Brain microvascular endothelial cell (primary cell): ENCODE measurements at regions not wholly inside any gene's neighbourhood (a gene's known extent, or its start where the extent isn't known, plus 50 kb on each side); places are given as distances from the start of the nearest gene placed in this dataset.

Experiments used
- DNase-seq: peaks from one replicate; pipeline ENCODE4 v3.0.0-alpha.2; 2020
- H3K27ac ChIP-seq: fragments of 250-450 bp; sonication (Bioruptor Pico); 2 replicates; pipeline ENCODE4 v1.5.1; 2020; ENCODE audit warnings: mild to moderate bottlenecking, moderate library complexity
- H3K27me3 ChIP-seq: fragments of 250-450 bp; sonication (Bioruptor Pico); replicated peaks from 2 replicates; pipeline ENCODE4 v1.5.1; 2020; ENCODE audit warnings: mild to moderate bottlenecking
- H3K36me3 ChIP-seq: fragments of 250-450 bp; sonication (Bioruptor Pico); replicated peaks from 2 replicates; pipeline ENCODE4 v1.5.1; 2020; ENCODE audit warnings: mild to moderate bottlenecking
- H3K4me3 ChIP-seq: 2 replicates; pipeline ENCODE4 v1.5.1; 2011; ENCODE audit warnings: low read depth, mild to moderate bottlenecking, control low read depth, low read length, moderate library complexity
- in situ Hi-C: cut with HindIII; loops from 2 replicates; pipeline ENCODE4 v1.10.0; 2017; ENCODE audit warnings: low sequenced_read_pairs, low pct_ligation_motif_present
- TF ChIP-seq, protein P1 (sequence below): IDR thresholded peaks from 2 replicates; pipeline ENCODE4 v1.5.1; 2011; ENCODE audit warnings: low read depth, mild to moderate bottlenecking, moderate library complexity, low read length, control low read depth, inconsistent platforms; ENCODE audit errors: missing control alignments

DNA sequence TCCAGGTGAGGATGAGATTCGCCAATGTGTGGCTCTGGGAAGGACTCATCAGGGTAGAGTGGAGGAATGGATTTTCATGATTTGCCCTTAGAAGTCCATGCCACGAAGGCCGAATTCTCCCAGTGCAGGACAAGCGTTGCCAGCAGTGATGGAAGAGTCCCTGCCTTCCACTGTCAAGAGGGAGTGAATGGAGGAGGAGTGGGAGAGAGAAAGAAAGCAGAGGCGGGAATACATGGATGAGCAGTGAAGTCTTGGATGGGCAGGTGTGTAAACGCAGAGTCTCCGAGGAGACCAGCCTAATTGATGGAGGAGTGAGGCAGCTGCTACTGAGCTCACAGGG is 419.2 kb downstream of the GLRX3 start:
- Histone ChIP-seq H3K27ac (no peak overlapping the region), H3K27me3 (no peaks in the 10 kb centered on the region), H3K4me3 (no peak overlapping the region), H3K36me3 (no peaks in the 10 kb centered on the region)
- TF ChIP-seq, protein P1, sequence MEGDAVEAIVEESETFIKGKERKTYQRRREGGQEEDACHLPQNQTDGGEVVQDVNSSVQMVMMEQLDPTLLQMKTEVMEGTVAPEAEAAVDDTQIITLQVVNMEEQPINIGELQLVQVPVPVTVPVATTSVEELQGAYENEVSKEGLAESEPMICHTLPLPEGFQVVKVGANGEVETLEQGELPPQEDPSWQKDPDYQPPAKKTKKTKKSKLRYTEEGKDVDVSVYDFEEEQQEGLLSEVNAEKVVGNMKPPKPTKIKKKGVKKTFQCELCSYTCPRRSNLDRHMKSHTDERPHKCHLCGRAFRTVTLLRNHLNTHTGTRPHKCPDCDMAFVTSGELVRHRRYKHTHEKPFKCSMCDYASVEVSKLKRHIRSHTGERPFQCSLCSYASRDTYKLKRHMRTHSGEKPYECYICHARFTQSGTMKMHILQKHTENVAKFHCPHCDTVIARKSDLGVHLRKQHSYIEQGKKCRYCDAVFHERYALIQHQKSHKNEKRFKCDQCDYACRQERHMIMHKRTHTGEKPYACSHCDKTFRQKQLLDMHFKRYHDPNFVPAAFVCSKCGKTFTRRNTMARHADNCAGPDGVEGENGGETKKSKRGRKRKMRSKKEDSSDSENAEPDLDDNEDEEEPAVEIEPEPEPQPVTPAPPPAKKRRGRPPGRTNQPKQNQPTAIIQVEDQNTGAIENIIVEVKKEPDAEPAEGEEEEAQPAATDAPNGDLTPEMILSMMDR = no peak
- DNase-seq = no peak
- in situ Hi-C loops = no loop called here

DNA sequence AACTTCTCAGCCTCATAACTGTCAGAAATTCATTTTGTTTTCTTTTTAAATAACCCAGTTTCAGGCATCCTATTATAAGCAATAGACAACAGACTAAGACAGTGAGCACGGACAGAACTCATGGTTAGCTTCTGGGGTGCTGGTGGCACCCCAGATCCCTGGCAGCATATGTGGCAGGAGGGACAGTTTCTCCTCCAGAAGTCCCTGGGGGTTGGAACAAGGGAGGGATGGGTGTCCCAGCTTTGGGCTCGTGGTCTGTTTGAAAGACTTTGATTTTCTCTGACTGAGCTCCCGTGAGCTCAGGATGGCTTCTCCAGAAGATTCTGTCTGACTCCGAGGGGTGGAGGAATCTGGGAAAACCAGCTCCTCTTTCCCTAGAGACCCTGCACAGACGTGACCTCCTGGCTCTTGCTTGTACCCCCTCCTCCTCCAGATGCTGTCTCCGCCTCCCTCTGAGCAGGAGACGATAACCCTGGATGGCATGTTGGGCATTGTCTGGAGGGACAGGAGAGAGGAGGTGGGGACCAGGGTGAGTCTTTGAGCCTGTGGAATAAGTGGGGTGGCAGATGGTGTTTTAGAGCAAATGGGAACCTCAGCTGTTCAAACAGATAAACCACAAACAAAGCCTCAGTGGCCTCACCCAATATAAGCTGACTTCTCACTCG is 421.1 kb downstream of the GLRX3 start:
- TF ChIP-seq, protein P1 = no peak
- no peak for DNase-seq
- Histone ChIP-seq H3K27ac (no peak overlapping the region), H3K27me3 (no peaks in the 10 kb centered on the region), H3K4me3 (no peak overlapping the region), H3K36me3 (no peaks in the 10 kb centered on the region)
- in situ Hi-C loops = no loop called here

DNA sequence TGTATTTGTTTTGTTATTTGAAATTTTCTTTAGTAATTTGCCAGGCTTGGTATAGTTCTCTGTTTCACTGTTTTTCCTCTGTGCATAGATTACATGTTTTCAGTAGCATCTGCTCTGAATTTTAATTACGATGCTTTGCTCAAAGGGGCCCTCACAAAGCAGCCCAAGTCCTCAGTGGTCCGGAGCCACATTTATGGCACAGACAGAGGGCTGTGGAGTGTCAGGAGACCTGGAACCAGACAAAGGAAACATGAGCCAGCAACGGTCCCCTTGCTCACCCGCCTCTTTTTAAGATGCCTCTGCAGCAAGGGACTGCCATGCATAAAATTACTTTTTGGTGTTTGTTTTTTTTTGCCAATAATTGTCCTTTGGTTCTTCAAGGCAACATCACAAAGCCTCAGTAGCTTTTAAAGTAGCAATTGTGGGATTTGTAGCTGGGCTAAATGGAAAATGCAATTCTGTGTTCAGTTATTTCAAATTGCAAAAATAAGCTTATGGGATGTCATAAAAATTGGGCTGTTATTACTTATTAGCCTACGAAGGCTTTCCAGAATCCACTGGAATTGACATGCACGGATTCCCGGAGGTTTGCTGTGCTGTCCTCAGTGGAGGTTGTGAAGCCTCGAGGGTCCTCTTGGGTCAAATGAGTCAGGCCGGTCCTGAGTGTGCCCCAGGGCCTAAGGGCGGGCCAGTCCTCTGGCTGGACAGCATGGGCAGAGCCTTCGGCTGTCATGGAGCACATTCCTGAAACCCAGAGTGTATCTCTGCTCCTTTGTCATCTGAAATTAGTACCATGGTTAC is 422.8 kb downstream of the GLRX3 start:
- in situ Hi-C loops = no loop called here
- no peak for DNase-seq
- TF ChIP-seq, protein P1 = no peak
- H3K27me3 ChIP-seq = no peaks in the 10 kb centered on the region
- H3K36me3 ChIP-seq = no peaks in the 10 kb centered on the region
- H3K4me3 ChIP-seq = no peak overlapping the region
- H3K27ac ChIP-seq = no peak overlapping the region

DNA sequence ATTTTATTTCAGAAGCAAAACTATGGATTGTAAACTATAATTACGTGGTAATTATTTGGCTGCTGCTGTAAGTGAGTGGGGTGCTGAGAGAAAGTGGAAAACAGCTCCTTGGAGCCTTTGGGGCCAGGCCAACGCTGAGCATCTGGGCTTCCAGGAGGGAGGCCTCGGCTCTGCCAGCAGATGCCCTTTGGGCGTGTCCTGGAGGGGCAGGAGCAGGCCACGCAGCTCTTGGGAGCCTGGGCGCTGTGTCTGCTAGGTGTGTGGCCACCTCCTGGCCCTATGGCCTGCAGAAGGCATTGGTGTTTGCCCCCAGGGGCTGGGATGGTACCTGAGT is 423.3 kb downstream of the GLRX3 start:
- in situ Hi-C loops = no loop called here
- no peak for DNase-seq
- TF ChIP-seq, protein P1 = no peak
- H3K27me3 ChIP-seq = no peaks in the 10 kb centered on the region
- H3K4me3 ChIP-seq = no peak overlapping the region
- H3K36me3 ChIP-seq = no peaks in the 10 kb centered on the region
- H3K27ac ChIP-seq = no peak overlapping the region

DNA sequence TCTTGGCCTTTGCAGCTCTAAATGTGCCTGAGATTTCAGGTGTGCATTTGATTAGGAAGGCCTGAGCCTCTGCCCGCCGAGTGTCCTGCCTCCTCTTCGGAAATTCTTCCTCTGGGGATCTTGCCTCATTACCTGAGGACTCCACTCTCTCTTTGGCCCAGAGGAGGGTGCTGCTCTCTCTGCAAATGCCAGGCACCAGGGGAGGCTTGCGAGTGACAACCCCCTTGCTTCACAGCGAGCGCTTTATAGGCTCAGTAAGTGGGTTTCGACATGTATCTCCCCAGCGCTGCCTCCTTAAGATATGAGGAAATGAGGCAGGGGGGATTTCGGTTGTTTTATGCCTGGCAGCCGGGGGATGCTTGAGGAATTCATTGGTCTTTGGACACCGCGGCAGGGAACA is 423.9 kb downstream of the GLRX3 start:
- Histone ChIP-seq H3K27me3 (no peaks in the 10 kb centered on the region), H3K27ac (no peak overlapping the region), H3K4me3 (no peak overlapping the region), H3K36me3 (no peaks in the 10 kb centered on the region)
- in situ Hi-C loops = no loop called here
- TF ChIP-seq, protein P1 = no peak
- no peak for DNase-seq
